ENCODE measurements at regions not wholly inside any gene's neighbourhood (a gene's known extent, or its start where the extent isn't known, plus 50 kb on each side); places are given as distances from the start of the nearest gene placed in this dataset.

DNA sequence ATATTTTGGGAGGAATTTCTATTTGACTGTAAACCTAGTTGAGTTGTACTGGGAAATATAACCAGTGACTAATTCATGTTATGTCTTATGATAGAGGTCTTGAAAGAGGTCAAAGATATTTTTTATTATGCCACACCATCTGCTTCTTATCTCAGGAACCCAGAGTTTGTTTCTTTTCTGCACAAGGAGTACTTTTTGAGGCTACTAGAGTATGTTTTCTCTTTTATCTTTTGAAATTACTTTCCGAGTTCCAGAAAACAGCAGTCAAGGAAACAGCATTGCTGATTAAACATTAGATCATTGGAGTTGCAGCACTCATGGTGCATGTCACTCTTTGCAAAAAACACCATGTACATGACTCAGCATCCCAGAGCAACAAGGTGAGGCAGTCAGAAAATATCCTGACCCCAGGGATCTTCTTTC lies 645.8 kb upstream of the NR2F2 start:
- DNase-seq (ENCODE audit: low read depth), result peak; percentile 37
- no peak for TF ChIP-seq CTCF (IDR thresholded peaks at IDR 0.05; ENCODE audit: control insufficient read depth, insufficient read depth, low read depth, low read length, missing control alignments)
- H3K4me3 ChIP-seq (ENCODE audit: control insufficient read depth, low read depth, low read length), result no peak overlapping the region

GRCh38 chr15:95687061-95687460 lies 643.4 kb upstream of the NR2F2 start:
- H3K4me3 ChIP-seq (ENCODE audit: control insufficient read depth, low read depth, low read length), result no peak overlapping the region
- no peak for TF ChIP-seq CTCF (IDR thresholded peaks at IDR 0.05; ENCODE audit: control insufficient read depth, insufficient read depth, low read depth, low read length, missing control alignments)
- no peak for DNase-seq (ENCODE audit: low read depth)

DNA sequence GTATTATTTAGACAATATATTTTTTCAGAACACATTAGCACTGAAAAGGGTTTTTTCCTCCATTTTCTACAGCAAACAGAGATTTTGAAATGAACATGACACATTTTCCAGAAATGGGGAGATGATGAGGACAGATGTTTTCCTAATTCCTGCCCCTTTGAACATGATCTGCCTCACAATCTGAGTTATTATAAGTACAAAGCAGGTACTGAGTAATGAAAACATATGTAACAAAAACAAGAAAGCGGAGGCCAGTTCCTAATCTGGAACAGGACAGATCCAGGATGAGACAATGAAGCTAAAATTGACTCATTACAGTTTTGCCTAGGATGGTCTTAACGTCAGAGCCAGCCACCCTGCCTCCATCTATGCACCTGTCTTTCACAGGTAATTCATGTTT lies 642.8 kb upstream of the NR2F2 start:
- TF ChIP-seq CTCF (IDR thresholded peaks at IDR 0.05; ENCODE audit: control insufficient read depth, insufficient read depth, low read depth, low read length, missing control alignments), result no peak
- DNase-seq (ENCODE audit: low read depth), result no peak
- no peak overlapping the region for H3K4me3 ChIP-seq (ENCODE audit: control insufficient read depth, low read depth, low read length)

DNA sequence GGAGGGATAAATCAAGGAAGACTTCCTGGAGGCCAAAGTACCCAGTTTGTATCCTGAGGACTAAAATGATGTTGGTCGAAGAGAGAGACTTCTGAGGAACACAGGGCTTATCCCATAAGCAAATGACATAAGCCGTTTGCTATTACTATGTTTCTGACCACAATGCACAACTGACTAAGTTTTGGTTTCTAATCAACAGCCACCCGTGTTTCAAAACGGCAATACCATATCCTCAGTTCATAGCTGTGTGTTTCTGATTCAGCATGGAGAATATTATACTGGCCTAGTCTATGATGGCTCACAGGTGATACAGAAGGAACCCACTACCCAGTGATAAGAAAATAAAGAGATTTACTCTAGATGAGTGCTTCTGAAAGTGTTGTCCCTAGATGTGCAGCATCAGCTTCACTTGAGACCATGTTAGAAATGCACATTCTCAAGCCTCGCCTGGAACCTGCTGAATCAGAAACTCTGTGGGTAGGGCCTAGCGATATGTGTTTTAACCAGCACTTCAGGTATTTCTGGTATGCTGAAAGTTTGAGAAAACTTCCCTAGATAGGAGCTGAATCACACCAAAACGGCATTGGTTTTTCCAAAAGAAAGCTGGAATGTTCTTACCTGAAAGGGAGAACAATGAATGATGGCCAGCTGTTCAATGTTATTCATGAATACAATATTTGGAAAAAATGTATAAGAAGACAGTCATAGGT lies 639.7 kb upstream of the NR2F2 start:
- H3K4me3 ChIP-seq (ENCODE audit: control insufficient read depth, low read depth, low read length), result no peak overlapping the region
- DNase-seq (ENCODE audit: low read depth), result no peak
- TF ChIP-seq CTCF (IDR thresholded peaks at IDR 0.05; ENCODE audit: control insufficient read depth, insufficient read depth, low read depth, low read length, missing control alignments), result no peak

- TF ChIP-seq CTCF (IDR thresholded peaks at IDR 0.05; ENCODE audit: control insufficient read depth, insufficient read depth, low read depth, low read length, missing control alignments), result no peak
- no peak for DNase-seq (ENCODE audit: low read depth)
Observed at GRCh38 chr15:95693917-95694316, 636.6 kb upstream of the NR2F2 start.

DNA sequence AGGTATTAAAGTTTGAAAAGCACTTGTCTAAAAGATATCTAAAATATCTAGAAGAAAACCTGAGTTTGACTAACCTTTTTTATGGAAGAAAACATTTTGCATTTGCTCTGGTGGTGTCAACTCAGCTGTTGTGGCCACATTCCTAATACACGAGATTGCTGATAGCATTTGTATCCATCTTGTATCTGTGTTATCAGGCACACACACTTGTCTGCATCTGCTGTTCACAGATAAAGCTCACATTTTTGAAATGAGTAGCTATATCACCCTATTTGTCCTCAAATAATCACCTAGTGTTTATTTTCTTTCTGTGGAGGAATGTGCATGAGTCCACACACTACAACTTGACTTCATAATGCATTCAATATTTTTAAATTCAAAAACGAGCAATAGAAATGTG lies 632.3 kb upstream of the NR2F2 start:
- DNase-seq (ENCODE audit: low read depth), result no peak
- TF ChIP-seq CTCF (IDR thresholded peaks at IDR 0.05; ENCODE audit: control insufficient read depth, insufficient read depth, low read depth, low read length, missing control alignments), result no peak
- no peak overlapping the region for H3K4me3 ChIP-seq (ENCODE audit: control insufficient read depth, low read depth, low read length)

More at GRCh38 chr15:95693917-95694316, 636.6 kb upstream of the NR2F2 start:
- H3K4me3 ChIP-seq (ENCODE audit: control insufficient read depth, low read depth, low read length), result no peak overlapping the region

Data from AG09309 (cell line).